ENCODE measurements at regions not wholly inside any gene's neighbourhood (a gene's known extent, or its start where the extent isn't known, plus 50 kb on each side); places are given as distances from the start of the nearest gene placed in this dataset.

- no peak for TF ChIP-seq CTCF (IDR thresholded peaks at IDR 0.05; ENCODE audit: low read length)
- no peak for TF ChIP-seq EZH2 (IDR thresholded peaks at IDR 0.05; ENCODE audit: borderline replicate concordance, low read length)
Observed at GRCh38 chr2:133690780-133691179, 122.5 kb upstream of the NCKAP5 start.
